ENCODE measurements at regions not wholly inside any gene's neighbourhood (a gene's known extent, or its start where the extent isn't known, plus 50 kb on each side); places are given as distances from the start of the nearest gene placed in this dataset.

GRCh38 chr10:126851414-126852108 lies 53.7 kb upstream of the DOCK1 start:
- no TSS peak for BruUV-seq (replicated peaks)
- Histone ChIP-seq H2AFZ (replicated peaks; ENCODE audit: low read length, poor library complexity) (no peak overlapping the region), H3K9ac (ENCODE audit: low read depth, low read length) (no peak overlapping the region), H3K4me1 (ENCODE audit: control insufficient read depth, insufficient read depth, low read length) (no peaks in the 10 kb centered on the region), H3K27ac (ENCODE audit: insufficient read depth, low read length) (no peak overlapping the region), H3K9me3 (ENCODE audit: control insufficient read depth, insufficient read depth, low read length) (no peaks in the 10 kb centered on the region), H4K8ac (ENCODE audit: low read depth in 2 of 2, low read length in 2 of 2) (no peak overlapping the region), H2BK5ac (ENCODE audit: low read depth, low read length, poor library complexity, severe bottlenecking) (no peak overlapping the region), H2BK20ac (ENCODE audit: low read depth, low read length) (no peak overlapping the region), H3K9me1 (ENCODE audit: insufficient read depth, low read length) (no peaks in the 10 kb centered on the region), H3K56ac (ENCODE audit: extremely low read depth, insufficient read depth, low read length) (no peak overlapping the region), H3K23ac (ENCODE audit: low read depth, low read length) (no peak overlapping the region), H2AK5ac (ENCODE audit: low read depth, low read length) (no peak overlapping the region), H2AK9ac (replicated peaks; ENCODE audit: low read depth, low read length, poor library complexity) (no peak overlapping the region), H2BK15ac (ENCODE audit: low read depth, low read length) (no peak overlapping the region), H3K4me2 (ENCODE audit: low read depth, low read length) (no peak overlapping the region), H2BK120ac (ENCODE audit: low read depth, low read length) (no peak overlapping the region), H3K79me1 (ENCODE audit: low read depth in 1 of 2, low read length in 2 of 2) (no peaks in the 10 kb centered on the region), H3K4ac (ENCODE audit: low read depth, low read length) (no peak overlapping the region), H3K4me3 (ENCODE audit: insufficient read depth, low read depth, low read length) (no peak overlapping the region), H3K14ac (replicated peaks; ENCODE audit: low read depth, low read length) (no peak overlapping the region), H4K5ac (ENCODE audit: low read depth, low read length) (no peak overlapping the region), H3K18ac (ENCODE audit: low read depth, low read length) (no peak overlapping the region), H3K36me3 (ENCODE audit: control insufficient read depth, insufficient read depth, low read length) (no peaks in the 10 kb centered on the region), H4K20me1 (ENCODE audit: insufficient read depth, low read length) (no peaks in the 10 kb centered on the region), H4K91ac (ENCODE audit: insufficient read depth, low read depth, low read length) (no peak overlapping the region), H3K27me3 (ENCODE audit: control insufficient read depth, insufficient read depth, low read length) (no peaks in the 10 kb centered on the region; the same call in 1 of the 2 replicates)
- dilution Hi-C loops (cut with HindIII; ENCODE audit: low sequenced_read_pairs, unreplicated experiment) (no loop called here), in situ Hi-C loops (cut with MboI; ENCODE audit: low sequenced_read_pairs) (no loop called here), intact Hi-C loops (cut with micrococcal nuclease) (no loop called here)
- ChIA-PET POLR2A (ENCODE audit: unreplicated experiment) (no interaction called here), CTCF (no interaction called here)
- TF ChIP-seq SMC3 (IDR thresholded peaks at IDR 0.05; ENCODE audit: low read depth, low read length) (no peak), RAD21 (IDR thresholded peaks at IDR 0.05; ENCODE audit: low read length) (no peak), BHLHE40 (IDR thresholded peaks at IDR 0.05; ENCODE audit: low read depth, low read length) (no peak), RCOR1 (IDR thresholded peaks at IDR 0.05; ENCODE audit: insufficient replicate concordance, low read length) (no peak), NFE2L2 (IDR thresholded peaks at IDR 0.05; ENCODE audit: low read depth, low read length) (no peak), MXI1 (IDR thresholded peaks at IDR 0.05; ENCODE audit: borderline replicate concordance, low read depth, low read length) (no peak), CTCF (conservative IDR thresholded peaks at IDR 0.05; ENCODE audit: low read depth, low read length) (no peak), USF2 (IDR thresholded peaks at IDR 0.05; ENCODE audit: low read depth, low read length) (no peak)
- no peak for ATAC-seq (ENCODE audit: low read depth)
- DNase-seq = no peak
- 20% methylated on average over 1 of the region's 7 CpGs; no CpG with 5 or more reads in 1 of the 2 experiments for WGBS, 2 experiments (ENCODE audit: extremely low coverage in 2 of 2, insufficient read length in 1 of 2)

Data from IMR-90 (cell line).